HG02943 (cell line): ENCODE measurements at regions not wholly inside any gene's neighbourhood (a gene's known extent, or its start where the extent isn't known, plus 50 kb on each side); places are given as distances from the start of the nearest gene placed in this dataset.

Experiments used
- ATAC-seq: cut with Tn5 transposase; IDR thresholded peaks from one replicate; pipeline ENCODE4 v1.9.1; 2021; ENCODE audit warnings: mild to moderate bottlenecking, low read depth, moderate library complexity; ENCODE audit not compliant: unreplicated experiment

- no peak for ATAC-seq
Observed at GRCh38 chr9:27743490-27743889, 170.2 kb upstream of the C9orf72 start.

GRCh38 chr9:27747450-27747849 lies 174.2 kb upstream of the C9orf72 start:
- no peak for ATAC-seq

- ATAC-seq: no peak
Observed at GRCh38 chr9:27749838-27750237, 176.6 kb upstream of the C9orf72 start.

GRCh38 chr9:27750566-27750965 lies 177.3 kb upstream of the C9orf72 start:
- no peak for ATAC-seq

GRCh38 chr9:27752069-27752468 lies 178.8 kb upstream of the C9orf72 start:
- no peak for ATAC-seq

GRCh38 chr9:27755846-27756245 lies 182.6 kb upstream of the C9orf72 start:
- no peak for ATAC-seq

GRCh38 chr9:27756418-27756817 lies 183.1 kb upstream of the C9orf72 start:
- ATAC-seq: no peak

- ATAC-seq: no peak
Observed at GRCh38 chr9:27763831-27764230, 190.6 kb upstream of the C9orf72 start.

GRCh38 chr9:27765266-27766072 lies 192.2 kb upstream of the C9orf72 start:
- ATAC-seq: no peak

GRCh38 chr9:27766073-27766835 lies 193.0 kb upstream of the C9orf72 start:
- ATAC-seq: no peak

- no peak for ATAC-seq
Observed at GRCh38 chr9:27768781-27769180, 195.5 kb upstream of the C9orf72 start.

GRCh38 chr9:27770541-27770940 lies 197.3 kb upstream of the C9orf72 start:
- no peak for ATAC-seq

GRCh38 chr9:27771803-27772545 lies 198.7 kb upstream of the C9orf72 start:
- no peak for ATAC-seq

- no peak for ATAC-seq
Observed at GRCh38 chr9:27784847-27785713, 211.8 kb upstream of the C9orf72 start.

- ATAC-seq: no peak
Observed at GRCh38 chr9:27785714-27786100, 212.4 kb upstream of the C9orf72 start.

GRCh38 chr9:27787891-27788290 lies 214.6 kb upstream of the C9orf72 start:
- ATAC-seq: no peak

GRCh38 chr9:27791311-27791710 lies 218.0 kb upstream of the C9orf72 start:
- ATAC-seq: no peak

GRCh38 chr9:27792971-27793689 lies 219.8 kb upstream of the C9orf72 start:
- ATAC-seq: no peak

- no peak for ATAC-seq
Observed at GRCh38 chr9:27799326-27799725, 226.0 kb upstream of the C9orf72 start.

GRCh38 chr9:27800159-27800558 lies 226.9 kb upstream of the C9orf72 start:
- no peak for ATAC-seq
